SIG-M5 (cell line): ENCODE measurements at regions not wholly inside any gene's neighbourhood (a gene's known extent, or its start where the extent isn't known, plus 50 kb on each side); places are given as distances from the start of the nearest gene placed in this dataset.

Experiments used
- DNase-seq: peaks from one replicate; lab custom pipeline; 2025; lab: John Stamatoyannopoulos, UW

- DNase-seq: no peak
Observed at GRCh38 chr3:34011171-34012101, 213.0 kb downstream of the PDCD6IP start.

DNA sequence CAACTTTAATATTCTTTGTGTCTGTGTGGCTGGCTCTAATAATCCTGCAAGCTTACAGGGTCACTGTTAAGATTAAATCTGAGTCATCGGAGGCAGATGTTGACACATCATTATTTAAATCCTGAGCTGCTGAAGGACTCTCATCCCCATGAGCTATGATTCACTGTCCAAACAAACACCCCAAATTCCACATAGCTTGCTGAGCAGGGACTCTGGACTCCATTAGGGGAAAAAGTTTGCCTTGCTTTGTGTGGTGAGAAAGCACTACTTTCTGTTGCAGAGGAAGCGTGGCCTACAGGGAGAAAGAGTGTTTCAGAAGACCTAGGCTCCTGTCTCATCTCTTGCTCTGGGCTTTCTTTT, 213.7 kb downstream of the PDCD6IP start:
- no peak for DNase-seq

DNA sequence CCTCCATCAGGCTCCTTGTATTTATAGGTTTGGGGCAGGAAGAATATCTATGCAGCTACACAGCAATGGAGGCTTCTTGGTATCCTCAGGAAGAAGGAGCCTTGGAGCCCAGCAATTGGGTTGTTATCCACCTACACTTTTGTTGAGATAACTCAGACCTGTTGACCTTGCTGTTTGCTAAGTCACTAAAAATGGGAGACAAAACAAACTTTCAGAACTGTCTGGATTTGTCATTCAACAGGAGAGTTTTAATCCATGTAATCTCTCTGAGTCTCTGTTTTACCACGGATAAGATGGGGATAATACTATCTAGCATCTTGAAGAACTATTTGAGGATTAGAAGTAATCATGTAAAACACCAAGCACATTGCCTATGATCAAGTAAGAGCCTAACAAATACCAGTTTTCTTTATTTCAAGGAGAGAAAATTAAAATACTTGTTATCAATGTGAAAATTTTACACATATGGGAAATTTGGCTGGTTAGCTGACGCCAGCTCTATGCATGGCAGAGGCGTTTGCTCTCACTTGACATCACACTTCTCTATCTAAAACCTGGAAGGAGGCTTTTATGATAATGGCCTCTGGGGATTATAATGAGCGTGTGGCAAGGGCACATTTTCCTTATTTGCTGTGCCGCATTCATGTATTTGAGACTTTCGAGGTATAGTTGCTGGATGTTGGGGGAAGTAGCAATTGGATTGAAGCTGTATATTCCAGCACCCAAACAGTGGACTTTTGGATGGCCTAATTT, 215.6 kb downstream of the PDCD6IP start:
- no peak for DNase-seq

GRCh38 chr3:34015204-34016142, 217.0 kb downstream of the PDCD6IP start:
- no peak for DNase-seq

DNA sequence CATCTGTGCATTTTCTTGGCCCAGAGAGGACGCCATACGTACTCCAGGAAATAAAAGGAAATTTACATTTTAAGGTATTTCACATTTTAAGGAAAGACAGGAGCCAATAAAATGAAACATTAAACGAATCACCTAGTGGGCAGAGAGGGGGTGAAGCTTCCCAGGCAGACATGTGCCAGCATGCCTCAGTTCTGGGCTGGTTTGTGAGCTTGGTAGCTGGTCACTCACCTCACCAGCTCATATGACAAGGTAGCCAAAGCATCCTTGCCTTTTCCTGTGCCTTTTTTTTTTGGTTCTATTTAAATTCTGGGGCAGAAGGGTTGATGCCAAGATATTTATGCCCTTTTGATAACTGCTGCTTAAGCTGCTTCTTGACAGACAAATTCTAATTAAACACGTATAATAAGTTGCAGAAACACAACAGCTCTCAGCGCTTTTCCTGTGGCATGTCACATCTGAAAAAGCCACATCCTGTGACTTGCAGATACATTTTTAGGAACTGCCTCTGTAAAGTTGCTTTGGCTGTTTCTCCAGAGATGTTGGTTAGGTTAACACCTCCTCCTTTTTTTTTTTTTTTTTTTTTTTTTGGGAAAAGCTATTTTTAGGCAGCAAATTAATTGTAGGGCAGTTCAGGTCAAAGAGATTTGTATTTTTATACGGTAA, 218.6 kb downstream of the PDCD6IP start:
- peak; percentile 15 for DNase-seq

DNA sequence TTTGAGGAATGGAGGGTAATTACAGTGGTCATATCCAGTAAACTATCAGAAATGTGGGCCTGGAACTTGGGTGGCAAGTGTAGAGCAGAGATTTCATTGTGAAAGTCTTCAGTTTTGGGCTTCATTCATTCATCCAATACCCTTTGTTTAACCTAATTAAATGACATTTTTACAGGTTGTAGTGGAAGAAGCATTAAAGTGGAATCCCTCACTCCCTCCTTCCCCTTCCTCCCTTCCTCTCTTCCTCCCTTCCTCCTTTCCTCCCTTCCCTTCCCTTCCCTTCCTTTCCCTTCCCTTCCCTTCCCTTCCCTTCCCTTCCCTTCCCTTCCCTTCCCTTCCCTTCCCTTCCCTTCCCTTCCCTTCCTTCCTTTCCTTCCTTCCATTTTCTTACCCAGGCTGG, 219.3 kb downstream of the PDCD6IP start:
- DNase-seq: no peak

GRCh38 chr3:34019158-34019557, 220.7 kb downstream of the PDCD6IP start:
- no peak for DNase-seq

GRCh38 chr3:34020170-34020569, 221.7 kb downstream of the PDCD6IP start:
- no peak for DNase-seq

GRCh38 chr3:34020726-34021680, 222.6 kb downstream of the PDCD6IP start:
- DNase-seq: no peak

DNA sequence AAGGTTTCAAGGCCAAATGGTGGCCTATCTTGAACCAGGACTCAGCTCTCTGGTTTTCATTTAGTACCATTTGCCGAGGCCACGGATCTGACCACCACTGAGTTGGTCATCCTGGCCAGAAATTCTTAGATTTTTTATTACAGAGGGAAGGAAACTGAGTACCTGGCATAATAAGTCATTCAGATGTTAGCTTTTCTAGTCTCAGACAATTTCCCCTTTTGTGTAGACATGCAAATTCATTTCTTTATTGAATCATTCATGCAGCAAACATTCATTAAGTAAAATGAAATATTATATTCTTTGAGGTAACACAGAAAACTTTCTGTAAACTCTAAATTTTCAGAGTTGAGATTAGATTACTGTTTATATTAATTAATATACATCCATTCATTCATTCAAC, 223.7 kb downstream of the PDCD6IP start:
- no peak for DNase-seq

GRCh38 chr3:34024447-34025240, 226.2 kb downstream of the PDCD6IP start:
- no peak for DNase-seq

DNA sequence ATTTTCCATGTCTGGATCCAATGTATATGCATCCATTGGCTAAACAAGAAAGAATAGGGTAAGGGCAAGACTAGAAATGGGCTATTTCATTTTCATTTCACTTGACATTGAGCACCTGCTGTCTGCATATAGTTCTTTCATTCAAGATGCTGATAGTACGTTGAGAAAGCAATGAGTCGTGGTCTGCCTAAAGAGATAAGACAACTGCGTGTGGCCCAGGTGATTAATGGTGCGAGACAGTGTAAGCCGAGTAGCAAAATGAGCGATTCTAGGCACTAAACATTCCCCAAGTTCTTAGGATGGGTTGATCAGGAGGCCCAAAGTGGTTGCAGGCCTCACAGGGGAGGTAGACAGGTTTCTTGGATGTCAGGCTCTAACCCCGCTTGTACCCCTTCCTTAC, 235.4 kb downstream of the PDCD6IP start:
- DNase-seq: no peak

GRCh38 chr3:34034840-34035239, 236.4 kb downstream of the PDCD6IP start:
- no peak for DNase-seq

DNA sequence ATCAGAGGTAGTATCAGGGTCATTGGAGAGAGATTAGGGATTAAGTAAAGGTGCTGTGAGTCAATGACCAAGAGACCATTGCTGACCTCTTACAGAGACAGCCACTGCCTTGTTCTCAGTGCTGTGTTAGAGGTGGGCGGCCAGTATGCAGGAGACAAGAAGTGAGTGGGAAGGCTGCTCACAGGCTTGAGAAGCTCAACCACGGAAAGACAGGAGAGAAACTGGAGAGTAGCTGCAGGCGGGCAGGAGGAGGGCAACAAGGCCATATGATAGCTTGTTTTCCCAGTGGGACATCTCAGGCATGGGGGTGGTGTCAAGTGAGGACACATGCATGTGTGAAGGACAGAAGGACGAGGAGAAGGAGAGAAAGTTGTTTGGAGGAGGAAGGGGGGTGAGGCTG, 237.3 kb downstream of the PDCD6IP start:
- DNase-seq: no peak

DNA sequence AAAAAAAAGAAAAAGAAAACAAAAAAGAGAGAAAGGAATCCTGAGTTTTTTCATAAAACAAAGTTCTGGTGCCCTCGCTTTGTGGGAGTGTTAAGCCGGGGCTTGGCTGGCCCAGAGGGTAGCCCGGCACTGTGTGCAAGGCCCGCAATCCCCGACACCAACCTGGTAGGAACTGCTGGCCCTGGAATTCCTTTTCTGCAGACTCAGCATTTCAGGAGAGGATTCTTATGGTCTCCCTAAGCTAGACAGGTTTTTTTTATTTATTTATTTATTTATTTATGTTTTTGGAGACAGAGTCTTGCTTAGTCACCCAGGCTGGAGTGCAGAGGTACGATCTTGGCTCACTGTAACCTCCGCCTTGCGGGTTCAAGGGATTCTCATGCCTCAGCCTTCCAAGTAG, 238.8 kb downstream of the PDCD6IP start:
- no peak for DNase-seq

DNA sequence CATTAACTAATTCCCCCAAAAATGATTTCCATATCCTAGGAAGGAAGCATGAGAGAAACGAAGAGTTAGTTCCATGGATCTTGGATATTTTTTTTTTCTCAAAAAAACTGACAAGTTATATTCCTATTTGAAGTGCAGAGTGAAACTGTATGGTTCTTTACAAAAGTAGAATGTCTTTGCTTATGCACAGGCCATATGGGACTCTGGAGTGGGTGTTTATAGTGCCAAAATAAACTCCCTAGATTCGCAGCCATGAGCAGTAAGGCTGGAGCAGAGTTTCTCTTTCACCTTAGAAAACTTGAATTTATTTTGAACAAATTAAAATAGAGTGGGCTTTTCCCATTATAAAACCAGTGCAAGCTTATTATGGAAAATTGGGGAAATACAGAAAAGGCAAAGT, 239.7 kb downstream of the PDCD6IP start:
- no peak for DNase-seq

GRCh38 chr3:34046154-34046553, 247.7 kb downstream of the PDCD6IP start:
- DNase-seq: no peak

- DNase-seq: no peak
Observed at GRCh38 chr3:34053626-34054025, 255.2 kb downstream of the PDCD6IP start.

GRCh38 chr3:34056181-34056910, 257.9 kb downstream of the PDCD6IP start:
- DNase-seq: no peak
